LNCAP (cell line): ENCODE measurements at regions not wholly inside any gene's neighbourhood (a gene's known extent, or its start where the extent isn't known, plus 50 kb on each side); places are given as distances from the start of the nearest gene placed in this dataset.

ENCODE experiments used
- TF ChIP-seq, protein P1 (sequence below): fragments of 450-650 bp; IDR thresholded peaks from 2 replicates; pipeline ENCODE4 v1.5.1; 2017; ENCODE audit warnings: mild to moderate bottlenecking

DNA sequence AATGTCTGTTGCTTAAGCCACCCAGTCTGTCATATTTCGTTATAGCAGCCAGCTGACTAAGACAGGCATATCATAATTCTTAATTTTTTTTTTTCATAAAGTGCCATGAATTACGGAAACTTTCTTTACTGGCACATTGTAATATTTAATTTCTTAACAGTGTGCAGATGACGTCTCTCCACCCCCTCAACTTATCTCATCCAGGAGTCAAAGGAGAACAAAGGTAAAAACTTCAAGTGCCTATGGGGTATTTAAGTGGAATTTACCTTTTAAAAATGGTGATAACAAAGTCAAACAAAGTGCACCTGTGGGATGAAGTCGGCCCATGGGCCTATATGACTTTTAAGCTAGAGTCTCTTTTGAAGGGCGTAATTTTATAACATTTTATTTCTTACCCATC is 539.4 kb downstream of the CDH9 start:
- TF ChIP-seq, protein P1, sequence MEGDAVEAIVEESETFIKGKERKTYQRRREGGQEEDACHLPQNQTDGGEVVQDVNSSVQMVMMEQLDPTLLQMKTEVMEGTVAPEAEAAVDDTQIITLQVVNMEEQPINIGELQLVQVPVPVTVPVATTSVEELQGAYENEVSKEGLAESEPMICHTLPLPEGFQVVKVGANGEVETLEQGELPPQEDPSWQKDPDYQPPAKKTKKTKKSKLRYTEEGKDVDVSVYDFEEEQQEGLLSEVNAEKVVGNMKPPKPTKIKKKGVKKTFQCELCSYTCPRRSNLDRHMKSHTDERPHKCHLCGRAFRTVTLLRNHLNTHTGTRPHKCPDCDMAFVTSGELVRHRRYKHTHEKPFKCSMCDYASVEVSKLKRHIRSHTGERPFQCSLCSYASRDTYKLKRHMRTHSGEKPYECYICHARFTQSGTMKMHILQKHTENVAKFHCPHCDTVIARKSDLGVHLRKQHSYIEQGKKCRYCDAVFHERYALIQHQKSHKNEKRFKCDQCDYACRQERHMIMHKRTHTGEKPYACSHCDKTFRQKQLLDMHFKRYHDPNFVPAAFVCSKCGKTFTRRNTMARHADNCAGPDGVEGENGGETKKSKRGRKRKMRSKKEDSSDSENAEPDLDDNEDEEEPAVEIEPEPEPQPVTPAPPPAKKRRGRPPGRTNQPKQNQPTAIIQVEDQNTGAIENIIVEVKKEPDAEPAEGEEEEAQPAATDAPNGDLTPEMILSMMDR = no peak

DNA sequence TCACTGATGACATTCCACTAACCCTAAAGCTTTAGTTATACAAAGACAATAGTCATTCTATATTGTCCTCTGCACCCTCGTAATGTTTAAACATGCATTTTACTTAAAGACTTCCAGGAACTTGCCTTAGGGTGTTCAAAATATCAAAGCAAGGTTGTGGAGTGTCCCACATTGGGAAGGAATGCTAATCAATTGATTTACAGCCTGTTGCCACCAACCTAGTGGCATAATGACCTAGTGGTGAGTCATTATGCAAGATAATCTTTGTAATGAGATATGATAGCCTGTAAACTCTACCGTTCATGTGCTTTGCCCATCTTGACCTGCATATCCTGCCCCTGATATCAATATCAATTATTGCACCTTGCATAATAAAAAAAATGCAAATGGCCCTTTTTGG is 542.9 kb downstream of the CDH9 start:
- TF ChIP-seq, protein P1 = no peak

DNA sequence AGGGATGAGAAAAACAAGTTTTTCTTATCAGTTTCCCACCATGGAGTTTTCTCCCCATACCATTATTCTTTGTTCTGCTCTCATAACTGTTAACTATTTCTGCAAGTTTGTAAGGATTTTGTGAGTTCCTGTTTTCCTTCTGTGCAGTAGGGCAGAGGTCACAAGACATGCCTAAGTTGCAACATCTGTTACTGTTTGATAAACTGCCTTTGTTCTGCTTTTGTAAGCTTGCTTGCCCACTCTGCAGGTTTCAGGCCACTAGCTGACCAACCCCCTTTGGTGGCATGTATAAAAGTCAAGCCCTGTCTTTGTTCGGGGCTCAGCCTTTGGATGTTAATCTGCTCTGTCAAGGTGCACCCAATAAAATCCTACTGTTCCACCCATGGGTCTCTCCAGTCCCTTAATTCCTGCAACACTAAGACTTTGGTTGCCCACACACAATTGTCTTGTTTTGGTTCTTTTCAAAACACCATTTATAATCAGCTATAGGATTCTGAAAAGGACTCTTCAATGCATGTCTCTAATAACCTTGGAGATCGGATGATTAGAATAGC is 545.4 kb downstream of the CDH9 start:
- TF ChIP-seq, protein P1 = no peak

DNA sequence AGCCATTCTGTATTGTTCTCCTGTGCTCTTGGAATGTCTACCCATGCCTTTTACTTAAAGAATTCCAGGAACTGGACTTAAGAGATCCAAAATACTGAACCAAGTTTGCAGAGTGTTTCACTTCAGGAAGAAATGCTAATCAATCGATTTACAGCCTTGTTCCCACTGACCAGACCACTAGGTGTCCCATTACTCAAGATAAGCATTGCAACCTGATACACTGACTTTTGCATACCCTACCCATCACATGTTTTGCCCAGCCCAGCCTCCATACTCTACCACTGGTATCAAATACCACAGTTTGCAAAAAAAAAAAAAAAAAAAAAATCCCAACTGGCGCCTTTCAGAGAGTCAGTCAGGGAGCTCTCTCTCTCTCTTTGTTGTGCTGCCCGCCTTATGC is 550.8 kb downstream of the CDH9 start:
- TF ChIP-seq, protein P1 = no peak

DNA sequence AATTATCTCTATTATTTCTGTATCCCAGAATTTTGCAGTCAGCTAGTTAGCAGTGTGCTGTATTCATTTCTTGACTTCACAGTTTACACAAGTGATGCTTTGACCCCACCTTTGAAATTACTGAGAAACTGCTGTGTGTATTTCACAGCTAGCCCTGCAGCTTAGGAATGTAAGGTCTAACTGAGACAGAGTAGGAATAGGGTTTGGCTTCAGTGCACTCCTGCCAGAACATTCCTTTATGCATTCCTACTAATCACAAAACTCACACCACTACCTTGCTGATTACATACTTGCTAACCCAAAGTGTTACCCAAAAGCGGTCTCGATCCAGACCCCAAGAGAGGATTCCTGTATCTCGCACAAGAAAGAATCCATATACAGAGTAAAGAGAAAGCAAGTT is 551.8 kb downstream of the CDH9 start:
- TF ChIP-seq, protein P1 = no peak

DNA sequence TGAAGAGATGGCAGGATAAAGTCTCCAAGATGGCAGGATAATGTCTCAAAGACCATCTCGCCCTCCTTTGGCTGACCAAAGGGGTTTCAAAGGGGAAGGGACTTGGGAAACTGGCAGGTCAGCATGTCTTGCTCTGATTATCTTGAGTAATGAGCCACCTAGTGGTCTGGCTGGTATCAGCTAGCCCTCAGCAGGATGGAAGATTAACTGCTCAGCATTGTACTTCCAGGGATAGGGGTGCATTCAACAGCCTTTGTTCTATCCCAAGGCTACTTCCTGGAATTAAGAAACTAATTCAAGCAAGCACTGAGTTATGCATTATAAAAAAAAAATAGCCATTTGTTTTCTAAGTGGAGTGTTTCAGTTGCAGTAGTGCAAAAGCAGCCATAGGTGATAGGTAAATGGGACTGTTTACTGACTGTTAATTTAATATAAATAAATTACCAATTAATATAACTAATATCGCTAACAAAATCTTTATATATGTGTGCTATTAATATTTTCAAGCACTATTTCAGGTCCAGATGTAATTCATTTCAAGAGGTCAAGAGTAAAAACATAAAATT is 555.5 kb downstream of the CDH9 start:
- TF ChIP-seq, protein P1 = peak; percentile 81

DNA sequence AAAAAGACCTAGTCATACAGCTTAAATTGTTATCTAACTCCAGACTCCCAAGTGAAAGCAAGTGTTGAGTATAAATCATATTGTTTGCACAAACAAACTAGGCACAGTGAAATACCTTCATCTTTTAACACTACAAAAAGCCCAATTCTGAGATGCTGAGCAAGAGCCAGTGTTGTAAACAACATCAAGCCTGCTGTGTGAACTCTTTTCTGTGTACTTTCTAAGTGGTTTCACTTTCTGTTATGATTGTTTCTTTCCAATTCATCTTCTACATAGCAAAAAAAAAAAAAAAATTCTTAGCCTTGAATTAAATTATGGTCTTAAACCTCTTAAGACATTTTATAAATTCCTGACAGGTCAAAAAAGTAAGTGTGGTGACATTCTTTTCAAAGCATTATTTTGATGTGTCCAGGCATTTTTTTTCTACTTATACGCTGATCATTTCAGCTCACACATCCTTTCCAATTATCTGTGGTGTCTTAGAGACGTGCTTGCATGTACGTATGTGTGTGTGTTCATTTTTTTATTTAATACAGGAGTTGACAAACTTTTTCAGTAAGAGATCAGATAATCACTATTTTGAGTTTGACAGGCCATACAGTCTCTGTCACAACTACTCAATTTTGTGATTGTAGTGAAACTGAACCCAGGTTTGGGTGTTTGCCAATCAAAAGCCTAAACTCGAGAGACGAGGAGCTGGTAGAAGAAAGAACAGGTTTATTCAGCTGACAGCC is 556.1 kb downstream of the CDH9 start:
- TF ChIP-seq, protein P1 = no peak
